ENCODE measurements at regions not wholly inside any gene's neighbourhood (a gene's known extent, or its start where the extent isn't known, plus 50 kb on each side); places are given as distances from the start of the nearest gene placed in this dataset.

- ATAC-seq (no peak), DNase-seq (no peak)
- intact Hi-C loops (cut with micrococcal nuclease), result no loop called here
- H3K4me1 Mint-ChIP-seq, result no peaks in the 10 kb centered on the region
- no peaks in the 10 kb centered on the region for H3K9me3 Mint-ChIP-seq
- no peak overlapping the region for H3K4me3 Mint-ChIP-seq
- no peak overlapping the region for H3K4me3 ChIP-seq (ENCODE audit: low read length)
- H3K36me3 Mint-ChIP-seq, result no peaks in the 10 kb centered on the region
- H3K4me1 ChIP-seq (ENCODE audit: control insufficient read depth, insufficient read depth, low read length), result no peaks in the 10 kb centered on the region
- H3K27ac ChIP-seq (ENCODE audit: low read length), result no peak overlapping the region
- no peak overlapping the region for H3K27ac Mint-ChIP-seq
- 75% methylated on average over 10 of the region's 12 CpGs for WGBS (ENCODE audit: insufficient coverage)
- peaks cover 4 to 8% of the 10 kb centered on the region in 2 donors for H3K27me3 Mint-ChIP-seq (ENCODE audit: low read depth in 2 of 2)
- H3K27me3 ChIP-seq (ENCODE audit: control insufficient read depth, insufficient read depth, low read length), result no peaks in the 10 kb centered on the region
- H3K36me3 ChIP-seq (ENCODE audit: control insufficient read depth, insufficient read depth, low read length), result no peaks in the 10 kb centered on the region
- TF ChIP-seq CTCF (IDR thresholded peaks at IDR 0.05), result no peak
- H3K9me3 ChIP-seq (ENCODE audit: control insufficient read depth, insufficient read depth, low read length), result no peaks in the 10 kb centered on the region
Measured at GRCh38 chr22:47548953-47549740, 786.7 kb downstream of the TBC1D22A start.

DNA sequence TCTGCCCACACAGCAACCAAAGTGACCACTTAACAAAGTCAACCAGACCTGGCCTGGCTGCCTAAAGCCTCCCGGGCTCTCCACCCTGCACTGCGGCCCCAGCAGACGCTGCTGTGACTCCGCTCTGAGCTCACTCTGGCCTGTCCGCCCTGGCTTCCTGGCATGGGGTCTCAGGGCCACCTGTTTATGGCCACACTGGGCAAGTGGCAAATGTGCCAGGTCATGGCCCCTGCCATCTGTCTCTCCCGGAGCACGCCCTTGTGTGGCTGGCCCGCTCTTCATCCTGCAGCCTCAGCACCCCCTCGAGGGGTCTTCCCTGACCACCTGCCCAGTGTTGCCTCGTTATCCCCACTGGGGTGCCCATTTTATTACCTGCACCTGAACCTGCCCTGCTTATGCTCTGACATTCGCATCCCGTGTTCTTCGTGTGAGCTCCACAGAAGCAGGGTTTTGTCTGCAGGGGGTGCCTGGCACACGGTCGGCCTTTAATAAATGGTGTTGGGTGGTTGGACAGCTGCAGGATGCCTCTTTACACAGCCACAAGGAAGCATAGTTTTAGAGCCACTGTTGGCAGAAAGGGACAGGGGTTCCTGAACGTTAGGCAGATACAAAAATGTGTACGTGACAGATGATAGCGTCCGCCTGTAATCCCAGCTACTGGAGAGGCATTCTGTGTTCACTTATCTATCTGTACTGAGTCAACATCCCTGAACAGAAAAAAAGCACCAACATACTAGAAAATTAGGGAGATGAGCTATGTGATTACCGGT lies 785.6 kb downstream of the TBC1D22A start:
- Mint-ChIP-seq H3K27ac (no peak overlapping the region), H3K36me3 (no peaks in the 10 kb centered on the region), H3K4me3 (no peak overlapping the region), H3K4me1 (no peaks in the 10 kb centered on the region), H3K9me3 (no peaks in the 10 kb centered on the region), H3K27me3 (ENCODE audit: low read depth in 2 of 2) (peaks cover 4 to 8% of the 10 kb centered on the region in 2 donors)
- no peaks in the 10 kb centered on the region for H3K9me3 ChIP-seq (ENCODE audit: control insufficient read depth, insufficient read depth, low read length)
- H3K4me3 ChIP-seq (ENCODE audit: low read length), result no peak overlapping the region
- H3K36me3 ChIP-seq (ENCODE audit: control insufficient read depth, insufficient read depth, low read length), result no peaks in the 10 kb centered on the region
- no peak for DNase-seq
- H3K4me1 ChIP-seq (ENCODE audit: control insufficient read depth, insufficient read depth, low read length), result no peaks in the 10 kb centered on the region
- intact Hi-C loops (cut with micrococcal nuclease), result no loop called here
- ATAC-seq, result no peak
- 88% methylated on average over 19 of the region's 20 CpGs for WGBS (ENCODE audit: insufficient coverage)
- no peaks in the 10 kb centered on the region for H3K27me3 ChIP-seq (ENCODE audit: control insufficient read depth, insufficient read depth, low read length)
- no peak overlapping the region for H3K27ac ChIP-seq (ENCODE audit: low read length)
- TF ChIP-seq CTCF (IDR thresholded peaks at IDR 0.05), result no peak

DNA sequence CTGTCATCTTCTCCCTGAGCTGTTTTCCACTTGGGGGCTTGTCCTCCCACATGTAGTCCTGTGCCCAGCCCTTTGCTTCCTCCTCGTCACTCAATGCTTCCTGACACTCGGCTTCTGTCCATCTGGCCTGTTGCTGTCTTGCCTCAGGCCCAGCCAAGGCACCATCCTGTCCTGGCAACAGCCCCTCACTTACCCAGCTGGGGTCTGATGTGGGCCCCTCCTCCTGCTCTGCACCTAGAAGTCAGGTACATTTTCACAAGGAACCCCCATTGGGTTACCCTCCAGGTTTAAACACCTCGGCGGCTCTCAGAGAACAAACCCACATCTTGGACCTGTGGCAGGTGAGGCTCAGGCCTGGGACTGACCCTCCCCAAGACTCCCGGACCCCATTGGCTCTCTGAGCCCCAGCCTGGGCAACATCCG lies 784.8 kb downstream of the TBC1D22A start:
- Mint-ChIP-seq H3K27me3 (ENCODE audit: low read depth in 2 of 2) (peaks cover 4 to 8% of the 10 kb centered on the region in 2 donors), H3K36me3 (no peaks in the 10 kb centered on the region), H3K4me1 (no peaks in the 10 kb centered on the region), H3K27ac (no peak overlapping the region), H3K4me3 (no peak overlapping the region), H3K9me3 (no peaks in the 10 kb centered on the region)
- ATAC-seq, result no peak
- Histone ChIP-seq H3K27me3 (ENCODE audit: control insufficient read depth, insufficient read depth, low read length) (no peaks in the 10 kb centered on the region), H3K36me3 (ENCODE audit: control insufficient read depth, insufficient read depth, low read length) (no peaks in the 10 kb centered on the region), H3K4me3 (ENCODE audit: low read length) (no peak overlapping the region), H3K27ac (ENCODE audit: low read length) (no peak overlapping the region), H3K4me1 (ENCODE audit: control insufficient read depth, insufficient read depth, low read length) (no peaks in the 10 kb centered on the region), H3K9me3 (ENCODE audit: control insufficient read depth, insufficient read depth, low read length) (no peaks in the 10 kb centered on the region)
- intact Hi-C loops (cut with micrococcal nuclease), result no loop called here
- 49% methylated on average over 6 of the region's 6 CpGs for WGBS (ENCODE audit: insufficient coverage)
- no peak for TF ChIP-seq CTCF (IDR thresholded peaks at IDR 0.05)
- DNase-seq, result no peak
